CD4-positive, alpha-beta T cell treated with Interferon alpha-2 for 1 hour (primary cell): ENCODE measurements at regions not wholly inside any gene's neighbourhood (a gene's known extent, or its start where the extent isn't known, plus 50 kb on each side); places are given as distances from the start of the nearest gene placed in this dataset.

Experiments
- DNase-seq, 2 donors: peaks; one replicate each; pipeline ENCODE4 v3.0.0-alpha.2; 2020 to 2022

GRCh38 chr1:30607723-30608122, 115.7 kb downstream of the MATN1 start:
- no peak for DNase-seq

GRCh38 chr1:30606166-30606565, 117.2 kb downstream of the MATN1 start:
- no peak for DNase-seq

DNA sequence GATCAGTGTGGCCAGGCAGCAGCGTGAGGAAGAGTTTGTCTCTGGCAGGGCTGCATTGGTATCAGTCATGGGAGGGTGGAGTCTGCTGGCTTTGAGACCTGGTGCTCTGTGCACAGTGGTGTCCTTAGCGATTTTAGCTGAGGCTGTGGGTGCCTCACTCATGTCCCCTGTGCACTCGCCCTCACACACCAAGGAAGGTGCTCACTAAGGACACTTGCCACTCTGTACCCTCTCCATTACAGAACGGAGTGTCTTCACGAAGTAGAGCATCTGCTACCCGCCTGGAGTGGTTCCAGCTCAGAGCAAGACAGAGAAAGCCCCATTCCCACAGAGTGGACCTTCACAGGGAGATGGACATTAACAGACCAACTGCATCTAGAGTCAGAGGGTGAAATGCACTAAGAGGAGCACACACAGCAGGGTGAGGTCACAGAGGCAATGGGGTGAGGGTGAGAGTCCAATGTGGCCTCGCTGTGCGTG, 117.9 kb downstream of the MATN1 start:
- DNase-seq = no peak

GRCh38 chr1:30604801-30605440, 118.5 kb downstream of the MATN1 start:
- DNase-seq = no peak

GRCh38 chr1:30603081-30603858, 120.1 kb downstream of the MATN1 start:
- DNase-seq = no peak

DNA sequence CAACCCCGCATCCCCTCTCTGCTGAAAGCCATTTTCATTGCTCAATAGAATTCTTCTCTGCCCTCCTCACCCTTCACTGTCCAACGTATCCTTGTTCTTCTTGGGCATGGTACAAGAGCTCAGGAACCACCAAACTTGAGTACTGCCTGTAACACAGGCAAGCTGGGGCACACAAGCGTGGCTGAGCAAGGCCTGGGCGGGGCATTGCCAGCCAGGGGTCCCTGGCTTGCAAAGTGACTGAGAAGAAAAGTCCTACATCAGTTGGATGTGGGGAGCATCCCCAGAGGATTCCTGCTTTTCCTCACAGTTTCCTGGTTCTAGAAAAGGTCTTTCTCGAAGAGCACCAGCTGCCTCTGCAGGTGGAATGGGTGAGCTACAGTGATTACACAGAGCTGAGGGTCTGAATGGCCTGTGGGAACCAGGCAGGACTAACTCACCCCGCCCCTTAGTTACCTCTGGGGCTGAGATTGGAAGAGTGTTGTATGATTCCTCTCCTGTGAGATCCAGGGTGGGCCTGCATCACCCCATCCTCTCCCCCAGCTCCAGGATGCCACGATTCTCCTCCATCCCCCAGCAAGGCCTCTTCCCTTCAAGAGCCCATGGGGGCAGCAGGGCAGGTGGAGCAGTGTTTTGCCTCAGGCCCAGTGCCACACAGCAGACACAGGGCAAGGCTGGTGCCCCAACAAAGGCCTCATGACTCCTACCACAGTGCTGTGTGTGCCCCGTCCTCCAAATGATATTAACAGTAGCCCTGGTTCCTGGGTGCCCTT, 121.9 kb downstream of the MATN1 start:
- no peak for DNase-seq

- no peak for DNase-seq
Measured at GRCh38 chr1:30600706-30601105, 122.7 kb downstream of the MATN1 start.

DNA sequence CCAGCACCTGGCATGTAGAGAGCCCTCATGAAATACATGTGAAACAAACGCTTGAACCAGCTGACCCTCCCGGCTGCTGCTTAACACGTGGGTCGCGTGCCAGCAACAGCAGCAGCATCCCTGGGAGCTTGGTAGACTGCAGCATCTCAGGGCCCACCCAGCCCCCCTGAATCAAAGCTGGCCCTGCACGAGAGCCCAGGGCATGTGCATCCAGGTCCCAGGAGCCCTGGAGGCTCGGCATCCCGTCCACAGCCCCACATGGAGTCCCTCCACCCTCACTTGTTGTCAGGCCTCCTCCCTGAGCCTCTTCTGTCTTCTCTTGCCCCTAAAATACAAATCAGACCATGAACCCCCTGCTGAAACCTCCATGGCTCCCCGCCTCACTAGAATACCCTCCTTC, 123.1 kb downstream of the MATN1 start:
- DNase-seq = no peak

GRCh38 chr1:30599721-30600120, 123.7 kb downstream of the MATN1 start:
- DNase-seq = no peak

GRCh38 chr1:30598571-30599114, 124.7 kb downstream of the MATN1 start:
- DNase-seq = no peak

DNA sequence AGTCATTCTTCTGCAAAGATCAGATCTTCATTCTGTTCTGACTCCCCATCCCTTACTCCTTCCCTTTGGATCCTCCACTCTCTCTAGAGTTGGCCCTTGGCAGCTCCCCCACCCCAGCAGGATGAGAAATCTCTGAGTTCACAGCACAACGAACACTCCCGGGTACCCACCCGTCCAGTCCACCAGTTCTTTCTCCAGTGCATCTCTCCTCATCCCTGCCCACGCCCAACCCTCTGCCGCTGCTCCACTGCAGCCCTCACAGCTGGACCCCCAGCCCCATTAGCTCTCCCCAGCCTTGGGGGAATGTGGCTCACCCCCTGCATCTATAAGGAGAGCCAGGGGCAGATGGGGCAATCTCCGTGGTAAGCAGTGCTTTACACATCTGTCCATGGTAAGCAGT, 125.7 kb downstream of the MATN1 start:
- DNase-seq = no peak

GRCh38 chr1:30596891-30597290, 126.5 kb downstream of the MATN1 start:
- no peak for DNase-seq

- DNase-seq = no peak
Measured at GRCh38 chr1:30596470-30596869, 126.9 kb downstream of the MATN1 start.

- DNase-seq = no peak
Measured at GRCh38 chr1:30589083-30589482, 134.3 kb downstream of the MATN1 start.

DNA sequence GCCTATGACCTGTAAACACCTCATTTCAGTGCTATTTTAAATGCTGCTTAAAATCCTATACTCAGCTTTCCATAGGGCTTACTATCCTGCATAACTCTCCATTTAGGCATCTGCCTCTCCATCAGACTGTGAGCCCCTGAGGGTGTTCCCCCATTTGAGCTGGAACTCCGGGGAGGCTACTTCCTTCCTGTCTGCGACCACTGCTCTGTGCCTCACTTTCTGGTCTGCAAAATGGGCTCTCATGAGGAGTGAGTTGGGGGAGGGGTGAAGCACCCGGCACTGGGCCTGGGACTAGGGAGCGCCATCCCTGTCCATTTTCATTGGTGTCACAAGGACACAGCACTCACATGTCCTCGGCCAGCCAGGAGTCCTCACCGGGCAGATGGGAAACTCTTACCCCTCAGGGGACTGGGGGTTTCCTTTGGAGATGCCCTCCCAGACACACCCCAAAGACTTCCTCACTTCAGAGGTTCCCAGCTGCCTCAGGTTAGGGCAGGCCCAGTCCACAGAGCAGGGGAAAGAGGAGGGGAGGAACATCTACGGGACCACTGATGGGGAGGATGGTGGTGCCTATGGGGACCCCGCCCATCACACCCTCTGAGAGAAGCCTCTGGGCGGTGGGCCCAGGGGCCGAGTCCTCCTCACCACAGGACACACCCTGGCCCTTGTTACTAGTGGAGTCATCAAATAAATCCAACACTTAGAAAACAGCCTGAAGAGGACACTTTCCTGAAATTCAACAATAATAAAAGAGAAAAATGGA, 134.9 kb downstream of the MATN1 start:
- no peak for DNase-seq

DNA sequence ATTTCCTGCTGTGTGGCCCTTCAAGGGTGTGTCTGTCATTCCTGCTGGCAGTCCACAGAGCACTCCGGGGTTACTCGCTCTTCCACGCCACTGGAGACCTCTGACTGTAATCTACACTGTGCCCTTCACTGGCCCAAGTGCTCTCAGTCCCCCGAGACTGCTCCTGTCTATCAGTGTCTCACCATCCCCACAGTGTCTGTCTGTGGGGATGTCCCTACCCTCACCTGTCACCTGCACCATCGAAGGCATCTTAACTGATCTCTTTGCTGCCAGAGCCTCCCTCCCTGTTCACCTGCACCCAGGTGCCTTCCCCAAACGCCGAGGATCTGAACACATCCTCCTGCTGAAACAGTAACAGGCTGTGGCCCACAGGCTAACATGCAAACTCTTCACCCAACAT, 136.7 kb downstream of the MATN1 start:
- DNase-seq = no peak

DNA sequence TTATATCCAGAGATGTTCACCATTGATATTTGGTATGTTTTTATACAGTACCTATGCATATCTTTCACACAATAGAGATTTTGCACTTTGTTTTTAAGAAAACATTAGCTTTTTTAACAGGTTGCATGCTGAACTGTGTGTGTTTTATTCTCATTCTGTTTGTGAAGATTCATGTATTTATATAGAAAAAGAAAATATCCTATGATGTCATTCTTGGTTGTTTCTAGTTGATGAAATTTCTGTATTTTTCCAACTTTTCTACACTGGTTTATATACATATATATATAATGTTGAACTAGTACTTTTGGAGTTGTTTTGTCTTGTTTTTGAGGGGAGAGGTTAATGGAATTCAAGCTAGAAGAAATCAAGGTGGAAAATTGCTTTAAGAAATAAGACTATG, 143.8 kb downstream of the MATN1 start:
- no peak for DNase-seq

GRCh38 chr1:30575066-30575465, 148.3 kb downstream of the MATN1 start:
- no peak for DNase-seq

GRCh38 chr1:30572192-30572591, 151.2 kb downstream of the MATN1 start:
- DNase-seq = no peak

DNA sequence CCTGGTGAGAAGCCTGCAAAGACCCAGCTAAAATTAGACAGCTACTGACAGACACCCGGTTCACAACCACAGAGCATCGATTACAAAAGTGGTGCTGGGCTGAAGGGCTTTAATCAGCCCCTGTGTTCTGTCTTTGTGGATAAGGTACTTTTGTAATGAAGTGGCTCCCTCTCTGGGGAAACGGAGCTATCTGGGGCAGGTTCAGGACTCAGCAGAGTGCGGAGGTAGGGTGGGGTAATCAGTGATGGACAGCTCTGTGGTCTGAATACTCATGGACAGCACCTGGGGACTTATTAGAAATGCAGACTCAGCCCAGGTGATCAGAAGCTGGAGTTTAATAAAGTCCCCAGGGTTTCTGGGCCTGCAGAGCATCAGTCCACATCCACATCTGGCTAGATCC, 152.0 kb downstream of the MATN1 start:
- DNase-seq = no peak

DNA sequence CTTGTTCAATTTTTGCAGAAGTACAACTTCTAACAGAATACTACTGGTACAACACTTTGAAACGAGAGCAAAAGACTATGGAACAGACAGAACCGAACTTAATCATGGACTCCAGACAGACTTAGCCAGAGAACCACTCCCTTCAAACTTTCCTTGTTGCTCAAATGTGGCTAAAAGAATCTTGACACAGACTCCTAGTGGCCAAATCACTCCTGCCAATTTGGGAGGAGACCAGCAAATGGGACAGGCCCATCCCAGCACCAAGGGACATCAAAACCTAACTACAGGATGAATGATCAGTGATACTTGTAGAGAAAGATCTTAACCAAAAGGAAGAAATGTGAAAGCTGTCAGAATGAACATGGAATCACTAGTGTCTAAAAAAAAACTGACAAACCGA, 154.0 kb downstream of the MATN1 start:
- no peak for DNase-seq

- no peak for DNase-seq
Measured at GRCh38 chr1:30562559-30562958, 160.8 kb downstream of the MATN1 start.

DNA sequence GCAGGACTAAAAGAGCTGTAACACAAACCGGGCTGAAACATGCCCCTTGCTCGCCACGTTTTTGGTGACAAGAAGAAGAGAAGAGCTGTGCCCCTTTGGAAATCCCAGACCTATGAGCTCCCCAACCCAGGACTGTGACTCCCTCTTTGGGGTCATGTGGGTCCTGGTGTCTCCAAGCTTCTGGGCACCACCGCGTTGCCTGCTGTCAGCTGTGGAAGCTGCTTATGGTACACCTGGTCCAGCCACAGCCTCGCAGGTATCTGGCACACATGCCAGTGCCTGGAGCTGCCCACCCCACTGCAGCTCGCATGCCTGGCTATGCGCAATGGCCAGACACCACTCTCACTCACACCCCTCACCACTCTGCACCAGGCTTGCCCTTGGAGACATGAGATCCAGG, 171.8 kb downstream of the MATN1 start:
- no peak for DNase-seq
